OCI-LY1 (cell line): ENCODE measurements at regions not wholly inside any gene's neighbourhood (a gene's known extent, or its start where the extent isn't known, plus 50 kb on each side); places are given as distances from the start of the nearest gene placed in this dataset.

ENCODE experiments used
- EZH2 ChIP-seq: fragments of 200-600 bp; sonication (generic), shearing (Covaris generic); IDR thresholded peaks from 2 replicates; pipeline ENCODE4 v1.8.0; 2017; ENCODE audit warnings: borderline replicate concordance, mixed run types, mild to moderate bottlenecking, antibody characterized with exemption, low read length, moderate library complexity, mixed read lengths
- TF ChIP-seq, protein P1 (sequence below): fragments of 200-600 bp; sonication (generic), shearing (Covaris generic); IDR thresholded peaks from 2 replicates; pipeline ENCODE4 v1.5.1; 2017; ENCODE audit warnings: mild to moderate bottlenecking, antibody characterized with exemption, low read length, moderate library complexity, mixed read lengths

DNA sequence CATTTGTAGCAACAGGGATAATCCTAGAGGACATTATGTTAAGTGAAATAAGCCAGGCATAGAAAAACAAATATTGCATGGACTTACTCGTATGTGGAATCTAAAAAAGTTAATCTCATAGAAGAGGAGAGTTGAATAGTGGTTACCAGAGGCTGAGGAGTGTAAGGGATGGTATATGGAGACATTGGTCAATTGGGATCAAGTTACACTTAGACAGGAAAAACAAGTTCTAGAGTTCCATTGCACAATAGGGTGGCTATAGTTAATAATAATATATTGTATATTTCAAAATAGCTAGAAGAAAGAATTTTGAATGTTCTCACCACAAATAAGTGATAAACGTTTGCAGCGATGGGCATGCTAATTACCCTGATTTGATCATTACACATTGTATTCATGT is 354.6 kb downstream of the SEC16B start:
- TF ChIP-seq, protein P1, sequence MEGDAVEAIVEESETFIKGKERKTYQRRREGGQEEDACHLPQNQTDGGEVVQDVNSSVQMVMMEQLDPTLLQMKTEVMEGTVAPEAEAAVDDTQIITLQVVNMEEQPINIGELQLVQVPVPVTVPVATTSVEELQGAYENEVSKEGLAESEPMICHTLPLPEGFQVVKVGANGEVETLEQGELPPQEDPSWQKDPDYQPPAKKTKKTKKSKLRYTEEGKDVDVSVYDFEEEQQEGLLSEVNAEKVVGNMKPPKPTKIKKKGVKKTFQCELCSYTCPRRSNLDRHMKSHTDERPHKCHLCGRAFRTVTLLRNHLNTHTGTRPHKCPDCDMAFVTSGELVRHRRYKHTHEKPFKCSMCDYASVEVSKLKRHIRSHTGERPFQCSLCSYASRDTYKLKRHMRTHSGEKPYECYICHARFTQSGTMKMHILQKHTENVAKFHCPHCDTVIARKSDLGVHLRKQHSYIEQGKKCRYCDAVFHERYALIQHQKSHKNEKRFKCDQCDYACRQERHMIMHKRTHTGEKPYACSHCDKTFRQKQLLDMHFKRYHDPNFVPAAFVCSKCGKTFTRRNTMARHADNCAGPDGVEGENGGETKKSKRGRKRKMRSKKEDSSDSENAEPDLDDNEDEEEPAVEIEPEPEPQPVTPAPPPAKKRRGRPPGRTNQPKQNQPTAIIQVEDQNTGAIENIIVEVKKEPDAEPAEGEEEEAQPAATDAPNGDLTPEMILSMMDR: no peak
- no peak for TF ChIP-seq EZH2
